ENCODE measurements at regions not wholly inside any gene's neighbourhood (a gene's known extent, or its start where the extent isn't known, plus 50 kb on each side); places are given as distances from the start of the nearest gene placed in this dataset.

DNA sequence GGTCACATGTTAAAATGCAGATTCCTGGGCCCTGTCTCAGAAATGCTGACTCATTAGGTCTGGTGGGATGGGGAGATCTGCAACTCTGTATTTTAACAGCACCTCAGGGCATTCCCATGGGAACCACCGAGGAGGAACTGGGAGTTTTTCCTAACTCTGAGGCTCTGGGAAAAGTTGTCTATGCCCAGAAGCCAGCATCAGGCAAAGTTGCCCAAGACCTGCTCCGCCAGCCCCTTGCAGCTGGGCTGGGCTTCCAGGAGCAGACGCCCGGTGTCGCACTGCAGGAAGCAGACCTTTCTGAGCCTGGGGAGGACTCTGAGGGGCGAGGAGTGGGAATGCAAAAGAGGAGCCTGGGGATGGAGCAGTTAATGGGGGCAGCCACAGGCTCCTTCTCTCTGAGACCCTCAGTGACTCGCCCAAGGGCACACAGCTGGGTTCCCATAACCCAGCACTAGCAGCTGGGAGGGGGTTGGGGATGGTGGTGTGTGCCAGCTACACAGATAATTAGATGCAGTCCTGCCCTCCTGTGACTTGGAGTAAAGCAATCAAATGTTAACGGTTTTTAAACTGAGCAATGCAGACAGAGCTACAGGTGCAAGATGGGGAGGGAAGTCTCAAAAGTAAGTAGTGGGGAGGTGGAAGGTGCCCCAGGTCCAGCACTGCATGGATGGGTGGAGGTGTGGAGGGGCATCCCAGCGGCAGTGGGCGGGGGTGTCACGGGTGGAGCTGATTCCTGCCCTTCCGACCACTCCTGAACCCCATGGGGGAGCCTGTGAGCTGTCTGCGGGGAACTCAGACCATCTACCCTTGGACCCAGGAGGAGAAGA, 100.4 kb downstream of the LSM3 start:
- H3K9me3 Mint-ChIP-seq (ENCODE audit: low read depth) = no peaks in the 10 kb centered on the region
- H3K27ac Mint-ChIP-seq = no peak overlapping the region
- TF ChIP-seq, protein P1, sequence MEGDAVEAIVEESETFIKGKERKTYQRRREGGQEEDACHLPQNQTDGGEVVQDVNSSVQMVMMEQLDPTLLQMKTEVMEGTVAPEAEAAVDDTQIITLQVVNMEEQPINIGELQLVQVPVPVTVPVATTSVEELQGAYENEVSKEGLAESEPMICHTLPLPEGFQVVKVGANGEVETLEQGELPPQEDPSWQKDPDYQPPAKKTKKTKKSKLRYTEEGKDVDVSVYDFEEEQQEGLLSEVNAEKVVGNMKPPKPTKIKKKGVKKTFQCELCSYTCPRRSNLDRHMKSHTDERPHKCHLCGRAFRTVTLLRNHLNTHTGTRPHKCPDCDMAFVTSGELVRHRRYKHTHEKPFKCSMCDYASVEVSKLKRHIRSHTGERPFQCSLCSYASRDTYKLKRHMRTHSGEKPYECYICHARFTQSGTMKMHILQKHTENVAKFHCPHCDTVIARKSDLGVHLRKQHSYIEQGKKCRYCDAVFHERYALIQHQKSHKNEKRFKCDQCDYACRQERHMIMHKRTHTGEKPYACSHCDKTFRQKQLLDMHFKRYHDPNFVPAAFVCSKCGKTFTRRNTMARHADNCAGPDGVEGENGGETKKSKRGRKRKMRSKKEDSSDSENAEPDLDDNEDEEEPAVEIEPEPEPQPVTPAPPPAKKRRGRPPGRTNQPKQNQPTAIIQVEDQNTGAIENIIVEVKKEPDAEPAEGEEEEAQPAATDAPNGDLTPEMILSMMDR (IDR thresholded peaks at IDR 0.05; ENCODE audit: unreplicated experiment) = no peak
- H3K27me3 Mint-ChIP-seq = peaks cover 23% of the 10 kb centered on the region
- no peak for DNase-seq (ENCODE audit: low spot score, unreplicated experiment)
- no peak overlapping the region for H3K4me3 Mint-ChIP-seq (ENCODE audit: low read depth)
- no peaks in the 10 kb centered on the region for H3K36me3 Mint-ChIP-seq (ENCODE audit: insufficient read depth)
- H3K4me1 Mint-ChIP-seq (ENCODE audit: low read depth) = no peaks in the 10 kb centered on the region

DNA sequence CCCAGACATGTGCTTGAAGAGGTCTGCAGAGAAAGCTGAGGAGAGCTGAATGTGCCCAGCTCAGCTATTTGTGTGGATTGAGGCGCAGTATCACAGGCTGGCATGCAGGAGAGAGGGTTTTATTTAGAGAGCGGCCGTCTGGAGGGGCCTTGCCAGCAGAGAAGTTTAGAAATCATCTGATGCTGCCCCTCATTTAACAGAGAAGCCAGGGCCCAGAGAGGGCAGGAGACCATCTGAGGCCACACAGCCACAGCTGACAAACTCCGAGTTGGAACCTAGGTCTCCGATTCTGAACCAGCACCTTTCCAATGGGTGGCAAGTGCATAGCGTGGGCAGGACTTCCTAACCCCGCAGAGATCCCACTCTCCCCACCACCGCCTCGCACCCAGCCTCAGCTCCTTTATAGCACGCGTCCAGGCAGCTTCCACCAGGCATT, 101.0 kb downstream of the LSM3 start:
- H3K27ac Mint-ChIP-seq = no peak overlapping the region
- no peak overlapping the region for H3K4me3 Mint-ChIP-seq (ENCODE audit: low read depth)
- no peaks in the 10 kb centered on the region for H3K9me3 Mint-ChIP-seq (ENCODE audit: low read depth)
- TF ChIP-seq, protein P1 (IDR thresholded peaks at IDR 0.05; ENCODE audit: unreplicated experiment) = no peak
- DNase-seq (ENCODE audit: low spot score, unreplicated experiment) = no peak
- H3K36me3 Mint-ChIP-seq (ENCODE audit: insufficient read depth) = no peaks in the 10 kb centered on the region
- H3K4me1 Mint-ChIP-seq (ENCODE audit: low read depth) = no peaks in the 10 kb centered on the region
- H3K27me3 Mint-ChIP-seq = peaks cover 23% of the 10 kb centered on the region

DNA sequence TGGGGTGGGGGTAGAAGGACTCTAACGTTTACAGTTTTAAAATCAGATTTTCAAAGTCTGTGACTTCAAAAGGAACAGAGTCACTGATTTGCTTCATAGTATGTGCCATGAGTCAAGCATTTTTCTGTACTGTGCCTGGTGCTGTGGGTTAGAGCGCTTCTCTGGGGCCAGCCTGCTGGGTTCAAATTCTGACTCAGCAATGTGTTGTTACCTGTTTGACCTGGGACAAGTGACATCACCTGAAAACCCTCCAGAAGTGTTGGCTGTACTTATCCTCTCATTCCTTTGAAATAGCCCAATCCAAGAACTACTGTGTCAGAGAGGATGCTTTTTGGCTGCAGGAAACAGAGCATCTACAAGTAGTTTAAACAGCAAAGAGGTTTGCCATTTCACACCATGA, 101.7 kb downstream of the LSM3 start:
- no peaks in the 10 kb centered on the region for H3K9me3 Mint-ChIP-seq (ENCODE audit: low read depth)
- H3K4me1 Mint-ChIP-seq (ENCODE audit: low read depth) = no peaks in the 10 kb centered on the region

DNA sequence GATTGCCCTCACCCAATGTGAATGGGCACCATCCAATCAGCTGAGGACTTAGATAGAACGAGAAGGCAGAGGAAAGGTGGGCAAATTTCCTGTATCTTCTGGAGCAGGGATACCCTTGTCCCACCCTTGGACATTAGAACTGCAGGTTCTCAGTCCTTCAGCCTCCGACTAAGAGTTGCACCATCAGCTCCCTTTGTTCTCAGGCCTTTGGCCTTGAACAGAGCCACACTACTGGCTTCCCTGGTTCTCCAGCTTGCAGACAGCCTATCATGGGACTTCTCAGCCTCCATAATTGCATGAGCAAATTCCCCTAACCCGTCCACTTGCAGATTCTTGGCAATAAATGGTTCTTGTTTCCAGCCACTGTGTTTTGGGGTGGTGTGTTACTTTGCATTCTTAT, 102.4 kb downstream of the LSM3 start:
- Mint-ChIP-seq H3K27me3 (peaks cover 25% of the 10 kb centered on the region), H3K9me3 (ENCODE audit: low read depth) (no peaks in the 10 kb centered on the region), H3K4me3 (ENCODE audit: low read depth) (no peak overlapping the region), H3K36me3 (ENCODE audit: insufficient read depth) (no peaks in the 10 kb centered on the region), H3K27ac (no peak overlapping the region), H3K4me1 (ENCODE audit: low read depth) (peaks cover under 1% of the 10 kb centered on the region)
- no peak for DNase-seq (ENCODE audit: low spot score, unreplicated experiment)
- TF ChIP-seq, protein P1 (IDR thresholded peaks at IDR 0.05; ENCODE audit: unreplicated experiment) = no peak

More for the DNA sequence above, 101.7 kb downstream of the LSM3 start:
- no peak overlapping the region for H3K27ac Mint-ChIP-seq
- TF ChIP-seq, protein P1 (IDR thresholded peaks at IDR 0.05; ENCODE audit: unreplicated experiment) = no peak
- H3K36me3 Mint-ChIP-seq (ENCODE audit: insufficient read depth) = no peaks in the 10 kb centered on the region
- no peak overlapping the region for H3K4me3 Mint-ChIP-seq (ENCODE audit: low read depth)
- peaks cover 23% of the 10 kb centered on the region for H3K27me3 Mint-ChIP-seq
- DNase-seq (ENCODE audit: low spot score, unreplicated experiment) = no peak

DNA sequence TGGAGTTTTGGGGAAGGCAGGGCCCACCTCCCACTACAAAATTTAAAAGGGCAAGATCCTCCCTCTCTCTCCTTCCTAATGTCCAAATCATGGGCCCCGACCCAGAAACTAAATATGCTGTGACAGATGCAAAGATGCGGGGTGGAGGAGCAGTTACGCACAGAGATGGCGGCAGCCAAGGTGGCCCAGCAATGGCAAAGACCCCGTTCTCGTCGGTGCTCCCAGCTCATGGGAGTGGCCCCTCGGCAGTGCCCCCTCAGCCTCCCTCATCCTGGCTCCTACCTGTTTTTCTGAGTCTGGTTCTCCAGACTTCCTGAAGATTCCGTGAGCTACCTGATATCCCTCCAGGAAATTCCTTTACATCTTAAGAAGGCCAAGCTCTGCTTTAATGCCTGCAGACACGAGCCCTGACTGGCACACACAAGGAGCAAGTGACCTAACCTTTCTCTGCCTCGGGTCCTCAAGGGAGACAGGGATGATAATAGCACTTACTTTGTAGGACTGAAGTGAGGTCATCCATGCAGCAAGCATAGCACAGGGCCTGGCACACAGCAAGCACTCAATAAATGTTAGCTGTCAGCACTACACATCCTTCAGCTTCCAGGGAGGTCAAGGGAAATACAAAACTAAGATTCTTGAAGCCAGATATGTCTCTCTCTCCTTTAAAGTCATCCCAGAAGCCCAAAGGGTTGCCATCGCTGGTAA, 103.5 kb downstream of the LSM3 start:
- TF ChIP-seq, protein P1 (IDR thresholded peaks at IDR 0.05; ENCODE audit: unreplicated experiment) = no peak
- Mint-ChIP-seq H3K4me3 (ENCODE audit: low read depth) (no peak overlapping the region), H3K27me3 (peaks cover 28% of the 10 kb centered on the region), H3K4me1 (ENCODE audit: low read depth) (peaks cover 2% of the 10 kb centered on the region), H3K27ac (no peak overlapping the region), H3K36me3 (ENCODE audit: insufficient read depth) (no peaks in the 10 kb centered on the region), H3K9me3 (ENCODE audit: low read depth) (no peaks in the 10 kb centered on the region)
- DNase-seq (ENCODE audit: low spot score, unreplicated experiment) = no peak

Data from progenitor cell of endocrine pancreas (in vitro differentiated cells).